GM18517 (cell line): ENCODE measurements at regions not wholly inside any gene's neighbourhood (a gene's known extent, or its start where the extent isn't known, plus 50 kb on each side); places are given as distances from the start of the nearest gene placed in this dataset.
"Not testable (repeated sequence)": the region's sequence is repeated elsewhere in the genome, so short reads cannot be mapped to it uniquely, and the experiment has no call there.

Experiments
- ATAC-seq: cut with Tn5 transposase; IDR thresholded peaks from one replicate; pipeline ENCODE4 v1.9.1; 2021; ENCODE audit warnings: mild to moderate bottlenecking, moderate library complexity; ENCODE audit not compliant: unreplicated experiment

GRCh38 chr13:78540058-78540457, 63.3 kb downstream of the POU4F1 start:
- no peak for ATAC-seq

GRCh38 chr13:78526044-78526443, 77.3 kb downstream of the POU4F1 start:
- not testable (repeated sequence) for ATAC-seq

GRCh38 chr13:78524936-78525335, 78.4 kb downstream of the POU4F1 start:
- no peak for ATAC-seq

- no peak for ATAC-seq
These were observed 82.3 kb downstream of the POU4F1 start for GRCh38 chr13:78521091-78521490.

GRCh38 chr13:78520425-78520824, 82.9 kb downstream of the POU4F1 start:
- no peak for ATAC-seq

GRCh38 chr13:78518482-78518881, 84.9 kb downstream of the POU4F1 start:
- not testable (repeated sequence) for ATAC-seq

DNA sequence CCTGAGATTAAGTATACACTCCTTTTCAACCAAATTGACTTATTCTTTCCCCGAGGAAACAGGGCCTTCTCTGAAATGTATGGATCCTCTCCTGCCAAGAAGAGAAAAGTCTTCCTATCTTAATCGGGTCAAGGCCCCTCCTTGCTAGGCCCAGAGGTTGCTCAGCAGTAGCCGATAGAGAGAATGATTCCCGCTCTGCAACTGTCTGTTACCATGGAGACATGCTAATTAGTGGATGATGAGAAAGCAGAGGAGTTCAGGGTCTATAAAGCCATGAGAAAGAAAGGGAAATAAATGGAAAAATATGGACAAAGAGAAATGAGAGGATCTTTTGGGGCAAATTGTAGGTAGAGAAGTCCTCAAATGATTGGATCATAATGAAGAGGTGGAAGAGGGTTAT, 103.5 kb downstream of the POU4F1 start:
- ATAC-seq: no peak

DNA sequence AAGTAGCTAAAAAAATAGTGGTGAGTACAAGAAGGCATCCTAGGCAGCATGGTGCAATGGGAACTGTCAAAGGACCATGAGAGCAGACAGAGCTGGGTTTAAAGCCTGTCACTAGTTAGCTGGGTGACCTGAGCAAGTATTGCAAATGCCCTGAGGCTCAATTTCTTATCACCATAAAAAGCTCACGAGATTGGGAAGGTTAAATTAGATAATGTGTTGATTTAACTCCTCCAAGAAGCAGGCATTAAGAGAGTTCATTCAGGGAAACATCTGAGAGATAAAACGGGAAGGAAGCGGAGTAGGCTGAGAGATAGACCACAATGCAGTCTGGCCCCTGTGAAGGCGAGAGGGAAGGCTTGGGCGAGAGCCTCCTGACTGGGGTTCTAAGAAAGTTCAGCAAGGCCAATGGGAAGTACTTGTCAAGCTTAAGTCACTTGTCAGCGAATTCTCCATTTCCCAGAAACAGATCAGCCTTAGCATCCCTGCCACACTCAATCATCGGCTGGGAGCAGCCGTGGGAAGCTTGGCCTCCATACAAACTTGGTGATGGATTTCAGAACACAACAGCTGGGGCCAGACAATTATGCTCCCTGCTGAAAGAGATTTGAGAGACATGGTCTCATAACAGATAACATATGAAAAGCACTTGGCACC, 105.5 kb downstream of the POU4F1 start:
- no peak for ATAC-seq

DNA sequence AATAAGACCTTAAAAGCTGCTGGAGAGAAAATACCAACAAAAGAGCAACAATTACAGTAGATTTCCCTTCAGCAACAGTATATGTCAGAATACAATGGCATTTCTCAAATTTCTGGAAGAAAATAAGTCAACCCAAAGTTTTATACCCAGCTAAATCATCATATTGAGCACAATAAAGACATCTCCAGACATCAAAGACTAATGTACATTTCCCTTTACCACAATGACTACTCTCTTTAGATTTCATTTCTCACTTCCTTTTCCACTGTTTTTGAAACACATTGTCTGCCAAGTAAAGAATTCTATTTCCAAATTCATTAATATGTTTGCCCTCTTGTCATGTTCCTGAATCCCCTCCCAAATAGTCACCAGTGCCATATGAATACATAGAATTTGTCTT, 111.4 kb downstream of the POU4F1 start:
- ATAC-seq: no peak

DNA sequence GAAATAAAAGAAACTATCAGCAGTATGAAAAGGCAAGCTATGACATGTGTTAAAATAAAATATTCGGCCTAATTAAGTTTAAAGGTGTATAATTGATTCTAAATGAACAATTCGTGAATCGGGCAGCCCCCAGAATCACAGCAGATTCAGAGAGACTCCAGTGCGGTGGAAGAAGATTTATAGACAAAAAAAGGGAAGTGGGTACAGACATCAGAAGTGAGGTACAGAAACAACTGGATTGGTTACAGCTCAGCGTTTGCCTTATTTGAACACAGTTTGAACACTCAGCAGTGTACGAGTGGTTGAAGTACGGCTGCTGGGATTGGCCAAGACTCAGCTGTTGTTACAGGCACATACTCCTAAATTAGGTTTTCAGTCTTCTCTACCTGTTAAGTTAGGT, 113.1 kb downstream of the POU4F1 start:
- not testable (repeated sequence) for ATAC-seq

DNA sequence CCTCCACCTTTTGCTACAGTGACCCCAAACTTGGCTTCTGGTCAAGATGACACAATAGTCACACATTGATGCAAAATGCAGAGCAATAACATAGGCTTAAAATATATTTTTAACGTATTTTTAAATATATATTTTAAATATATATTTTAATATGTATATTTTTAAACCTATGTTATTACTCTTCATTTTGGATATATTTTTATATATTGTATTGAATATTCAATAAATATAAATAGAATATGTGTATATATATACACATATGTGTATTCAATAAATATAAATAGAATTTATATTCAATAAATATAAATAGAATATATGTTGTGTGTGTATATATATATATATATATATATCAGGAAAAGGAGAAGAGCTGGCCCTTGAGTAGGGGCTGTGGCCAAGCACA, 115.6 kb downstream of the POU4F1 start:
- ATAC-seq: no peak

DNA sequence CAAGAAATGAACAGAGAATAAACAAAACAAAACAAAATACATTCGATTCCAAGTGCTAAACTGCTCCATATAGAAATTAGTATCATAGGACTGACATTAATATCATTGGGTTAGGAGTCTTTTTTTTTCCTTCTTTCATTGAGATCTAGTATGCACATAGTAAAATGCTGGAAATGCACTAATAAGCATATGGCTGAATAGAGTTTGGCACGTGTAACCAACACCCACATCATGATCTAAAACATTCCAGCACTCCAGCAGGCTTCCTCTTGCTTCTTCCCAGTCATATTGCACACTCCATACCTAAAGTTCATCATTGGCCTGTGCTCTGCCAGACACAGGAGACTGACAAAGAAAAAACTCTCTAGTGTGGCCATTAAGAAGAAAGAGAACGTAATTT, 117.5 kb downstream of the POU4F1 start:
- no peak for ATAC-seq

DNA sequence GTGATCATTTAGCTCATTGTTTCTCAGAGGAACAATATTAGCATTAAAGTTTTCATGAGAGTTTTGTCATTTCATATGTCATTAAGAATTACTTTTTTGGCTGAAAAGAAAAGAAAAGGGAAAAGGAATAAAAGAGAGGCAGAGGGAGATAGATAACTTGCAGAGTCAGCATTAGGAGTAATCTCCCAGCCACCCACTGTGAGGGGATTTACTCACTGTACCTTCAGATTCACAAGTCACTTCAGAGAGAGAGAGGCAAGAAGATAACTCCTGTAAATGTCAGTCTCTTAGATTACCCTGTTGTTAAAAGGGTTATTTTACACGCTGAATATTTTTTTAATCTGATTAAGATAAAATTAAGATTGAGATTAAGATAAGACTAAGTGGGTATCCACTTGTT, 125.2 kb downstream of the POU4F1 start:
- ATAC-seq: no peak

DNA sequence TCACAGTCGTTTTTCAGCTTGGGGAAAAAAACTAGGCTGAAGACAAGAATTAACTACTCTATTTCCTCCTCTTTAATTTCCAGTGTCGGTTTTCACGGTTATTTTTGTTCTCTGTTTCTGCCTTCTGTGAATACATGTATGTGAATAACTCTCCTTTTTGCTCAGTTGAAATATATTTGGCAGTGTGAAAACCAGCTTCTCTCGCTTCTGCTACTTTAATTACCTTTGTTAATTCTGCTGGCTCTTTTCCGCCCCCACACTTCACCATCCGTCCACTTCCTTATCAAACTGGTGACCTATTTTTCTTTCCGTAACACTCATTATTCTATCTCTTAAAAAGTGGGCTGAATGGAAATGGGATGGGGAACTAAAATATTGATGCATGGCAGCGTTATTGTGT, 126.4 kb downstream of the POU4F1 start:
- no peak for ATAC-seq

GRCh38 chr13:78468621-78469020, 134.7 kb downstream of the POU4F1 start:
- ATAC-seq: no peak

DNA sequence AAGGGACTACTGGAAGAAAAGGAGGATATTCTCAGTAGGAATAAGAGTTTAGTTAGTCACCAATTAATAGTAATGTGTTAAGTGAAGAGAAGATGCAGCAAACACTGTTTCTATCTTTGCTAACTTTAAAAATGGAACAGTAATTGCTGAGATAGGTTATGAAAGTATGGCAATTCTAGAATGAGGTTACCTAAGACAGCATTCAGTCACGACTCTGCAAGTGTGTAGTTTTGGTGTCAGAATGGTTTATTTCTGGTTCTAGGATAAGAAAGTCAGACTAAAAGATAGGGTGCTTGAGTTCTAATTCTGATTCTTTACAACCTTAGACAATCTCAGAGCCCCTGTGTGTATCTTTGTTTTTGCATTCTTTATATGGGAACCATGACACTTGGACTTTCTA, 138.1 kb downstream of the POU4F1 start:
- no peak for ATAC-seq

- no peak for ATAC-seq
These were observed 143.2 kb downstream of the POU4F1 start for GRCh38 chr13:78460176-78460575.

DNA sequence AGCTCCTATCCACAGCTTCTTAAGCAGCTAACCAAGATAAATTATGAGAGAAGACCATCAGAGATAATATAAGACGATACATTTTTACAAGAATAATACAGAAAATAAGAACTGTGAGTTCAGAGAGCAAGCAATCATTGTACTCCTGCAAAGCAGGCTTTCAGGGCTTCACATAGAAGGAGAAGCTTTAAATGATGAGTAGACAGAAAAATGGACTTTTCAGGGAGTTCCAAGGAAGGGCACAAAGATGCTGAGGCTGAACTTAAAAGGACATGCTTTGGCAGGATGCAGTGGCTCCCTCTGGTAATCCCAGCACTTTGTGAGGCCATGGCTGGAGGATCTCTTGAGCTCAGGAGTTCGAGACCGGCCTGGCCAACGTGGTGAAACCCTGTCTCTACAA, 159.5 kb downstream of the POU4F1 start:
- ATAC-seq: no peak

DNA sequence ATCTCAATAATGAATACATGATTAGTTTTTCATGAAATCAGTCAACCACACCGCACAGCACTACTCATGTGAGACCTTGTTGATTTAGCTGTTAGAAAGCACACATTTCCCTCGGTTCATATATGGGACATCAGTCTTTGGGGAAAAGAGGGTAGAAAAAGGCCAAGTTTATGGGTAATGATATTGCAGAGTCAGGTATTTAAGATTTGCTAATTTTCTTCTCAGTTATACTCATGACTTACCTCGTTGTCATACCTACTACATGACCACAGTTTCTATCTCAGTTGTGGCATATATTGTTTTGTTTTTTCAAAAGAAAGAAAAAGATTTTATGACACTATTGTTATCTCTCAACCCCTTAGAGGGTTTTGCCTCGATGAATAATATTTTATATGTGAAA, 165.6 kb downstream of the POU4F1 start:
- no peak for ATAC-seq

GRCh38 chr13:78436311-78436710, 167.0 kb downstream of the POU4F1 start:
- ATAC-seq: no peak

GRCh38 chr13:78431328-78431727, 172.0 kb downstream of the POU4F1 start:
- no peak for ATAC-seq

- no peak for ATAC-seq
These were observed 172.5 kb downstream of the POU4F1 start for GRCh38 chr13:78430811-78431210.

DNA sequence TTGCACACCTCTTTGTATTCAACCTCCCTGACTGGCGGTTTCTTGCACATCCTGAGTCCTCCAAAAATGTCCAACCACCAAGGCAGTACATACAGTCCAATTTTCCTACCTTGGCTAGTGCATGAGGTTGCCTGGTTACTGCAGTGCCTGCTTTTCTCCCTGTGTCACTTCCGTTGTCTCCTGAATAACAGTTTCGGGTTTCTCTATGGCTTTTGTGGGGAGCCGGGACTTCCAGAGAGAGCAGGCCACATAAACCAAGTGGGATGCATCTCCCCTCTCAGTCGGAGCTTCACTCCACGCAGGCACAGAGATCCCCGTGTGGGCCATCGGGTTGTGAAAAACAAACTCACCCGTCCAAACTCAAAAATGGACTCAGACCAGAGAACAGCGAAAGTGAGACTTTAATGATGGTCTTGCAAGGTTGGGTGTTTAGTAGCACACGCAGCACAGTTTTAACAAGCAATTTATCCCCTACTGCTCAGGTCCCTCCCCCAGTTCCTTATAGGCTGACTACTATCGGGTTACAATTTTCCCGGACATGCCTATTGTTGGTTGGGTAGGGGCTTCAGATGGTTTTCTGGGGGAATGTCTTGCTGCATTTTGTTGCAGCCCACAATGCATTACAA, 173.1 kb downstream of the POU4F1 start:
- no peak for ATAC-seq
